Activated T-cell treated with anti-CD3 and anti-CD28 coated beads, Interleukin-2, amount 50 U/mL, for 48 hours (primary cell): ENCODE measurements at regions not wholly inside any gene's neighbourhood (a gene's known extent, or its start where the extent isn't known, plus 50 kb on each side); places are given as distances from the start of the nearest gene placed in this dataset.

Experiments
- DNase-seq, 2 experiments: peaks; one replicate each; pipeline ENCODE4 v3.0.0-alpha.2; 2020

DNA sequence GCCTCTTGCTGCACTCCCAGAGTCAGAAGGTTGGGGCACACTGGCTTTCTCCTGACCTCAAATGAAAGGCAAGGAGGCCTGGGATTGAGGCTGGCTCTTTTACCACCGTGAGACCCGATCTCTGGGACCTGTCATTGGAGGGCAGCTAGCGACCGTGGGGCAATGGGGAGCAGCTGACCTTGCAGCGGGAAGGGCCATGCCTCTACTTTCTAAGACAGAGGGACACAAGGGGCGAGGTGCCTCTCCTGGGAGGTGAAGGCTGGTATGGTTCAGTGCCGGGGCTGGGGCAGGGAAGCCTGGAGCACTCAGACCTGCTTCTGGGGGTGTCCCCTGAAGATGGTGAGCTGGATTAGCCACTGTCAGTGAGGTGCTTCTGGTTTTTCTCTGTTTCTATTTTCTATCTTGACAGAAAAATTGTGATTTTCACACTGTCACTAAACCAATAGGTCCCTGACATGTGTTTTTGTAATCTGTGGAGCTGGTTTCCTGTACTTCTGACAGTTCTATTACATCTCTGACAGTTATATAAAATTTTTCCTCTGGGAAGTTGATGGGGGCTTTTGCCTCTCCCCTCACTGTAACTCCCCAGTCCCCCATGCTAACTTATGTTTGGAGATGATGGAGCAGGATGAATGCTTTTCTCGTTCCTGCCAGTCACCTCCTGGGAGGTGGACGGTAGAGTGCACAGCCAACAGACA, 340.8 kb downstream of the RPS24 start:
- no peak for DNase-seq

GRCh38 chr10:78375854-78376785, 342.5 kb downstream of the RPS24 start:
- DNase-seq, result no peak

DNA sequence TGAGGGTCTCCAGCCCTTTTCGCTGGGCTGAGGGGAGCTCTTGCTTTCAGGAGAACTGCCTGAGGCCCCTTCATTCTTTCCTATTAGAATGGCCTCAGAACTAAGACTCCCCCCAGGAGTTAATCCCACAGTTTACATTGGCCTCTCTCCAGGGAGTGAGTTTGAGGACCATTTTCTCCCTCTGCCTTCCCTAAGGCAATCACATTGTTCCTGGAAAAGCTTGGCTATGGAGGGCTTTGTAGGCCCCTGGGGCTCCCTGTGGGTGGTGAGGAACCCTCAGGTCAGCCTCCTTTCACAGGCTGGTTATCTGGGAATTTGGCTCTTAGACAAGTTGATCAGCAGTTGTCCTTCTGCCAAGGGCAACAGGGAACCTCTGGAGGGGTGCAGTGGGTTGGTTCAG, 343.7 kb downstream of the RPS24 start:
- no peak for DNase-seq

GRCh38 chr10:78378192-78378591, 344.5 kb downstream of the RPS24 start:
- DNase-seq, result no peak

GRCh38 chr10:78381107-78381506, 347.4 kb downstream of the RPS24 start:
- DNase-seq, result no peak

- no peak for DNase-seq
These were observed 348.4 kb downstream of the RPS24 start for GRCh38 chr10:78382047-78382446.

DNA sequence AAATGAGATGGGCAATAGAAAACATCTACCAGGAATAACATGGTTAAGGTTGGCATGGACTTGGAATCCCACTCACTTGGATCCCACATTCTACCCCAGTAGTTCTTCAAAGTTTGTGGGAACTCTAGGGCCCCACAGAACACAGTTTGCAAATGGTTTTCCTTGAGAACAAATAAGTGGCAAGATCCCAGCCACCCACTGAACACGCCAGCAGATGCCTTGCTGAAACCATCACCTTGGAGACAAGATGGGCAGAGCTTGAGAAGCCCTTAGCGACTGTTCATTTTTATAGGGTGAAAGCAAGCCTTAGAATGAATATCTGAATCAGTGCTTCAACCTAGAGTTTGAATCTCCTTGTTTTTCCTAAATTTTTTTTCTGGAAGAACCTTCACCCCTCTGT, 349.1 kb downstream of the RPS24 start:
- DNase-seq, result no peak

DNA sequence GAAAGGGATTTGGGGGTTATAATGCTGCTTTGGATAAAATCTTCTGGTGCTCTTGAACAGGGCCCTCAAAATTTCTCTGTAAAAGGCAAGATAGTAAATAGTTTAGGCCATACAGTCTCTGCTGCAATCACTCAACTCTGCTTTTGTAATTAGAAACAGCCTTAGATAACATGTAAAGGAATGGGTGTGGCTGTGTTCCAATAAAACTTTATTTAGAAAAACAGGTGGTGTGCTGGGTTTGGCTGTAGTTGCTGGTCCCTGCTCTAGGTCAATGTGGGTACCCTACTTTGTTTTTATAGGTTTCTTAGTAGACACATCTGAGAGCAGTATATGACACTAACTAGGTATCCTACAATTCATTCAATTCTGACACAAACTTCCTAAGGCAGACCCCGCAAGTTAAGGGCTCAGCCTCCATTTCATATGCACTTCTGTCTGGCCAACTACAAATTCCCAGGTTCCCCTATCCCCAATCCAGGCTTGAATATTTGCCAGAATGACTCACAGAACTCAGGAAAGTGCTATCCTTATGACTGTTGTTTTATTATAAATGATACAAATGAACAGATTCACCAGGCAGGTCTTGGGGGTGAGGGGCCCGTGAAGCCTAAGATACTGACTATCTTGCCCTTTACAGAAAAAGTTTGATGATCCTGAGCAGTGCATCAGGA, 349.9 kb downstream of the RPS24 start:
- DNase-seq, result no peak

DNA sequence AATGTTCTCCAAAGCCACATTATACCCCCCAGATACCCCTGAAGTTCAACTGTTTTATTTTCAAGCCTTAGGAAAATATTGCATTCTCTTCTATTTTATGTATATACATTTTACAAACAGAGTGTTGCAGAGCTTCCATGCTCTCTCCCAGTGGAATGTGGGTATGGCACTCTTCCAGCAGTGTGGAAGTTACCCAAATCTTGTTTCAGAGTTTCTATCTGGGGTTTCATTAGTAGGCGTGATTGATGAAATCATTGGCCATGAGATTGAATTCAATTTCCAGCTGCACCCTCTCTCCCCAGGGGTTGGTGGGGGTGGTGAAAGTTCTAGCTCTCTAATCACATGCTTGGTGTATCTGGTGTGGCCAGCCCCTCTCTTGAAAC, 350.4 kb downstream of the RPS24 start:
- DNase-seq, result no peak

DNA sequence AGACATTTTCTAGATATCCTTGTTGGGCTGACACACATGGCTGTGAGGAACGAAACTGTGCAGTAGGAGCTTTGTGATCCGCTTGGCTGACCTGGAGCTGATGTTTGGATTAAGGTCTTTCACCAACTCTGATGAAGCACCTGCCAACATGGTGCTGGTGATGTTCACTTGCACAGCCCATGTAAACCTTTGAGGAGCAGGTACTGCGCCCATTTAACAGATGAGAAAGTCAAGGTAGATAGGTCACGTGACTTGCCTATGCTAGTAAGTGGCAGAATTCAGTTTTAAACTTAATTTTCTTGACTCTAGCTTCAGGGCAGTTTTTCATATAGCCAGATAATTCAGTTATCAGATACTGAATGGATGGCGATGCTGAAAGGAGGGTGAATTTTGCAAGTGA, 351.9 kb downstream of the RPS24 start:
- no peak for DNase-seq

DNA sequence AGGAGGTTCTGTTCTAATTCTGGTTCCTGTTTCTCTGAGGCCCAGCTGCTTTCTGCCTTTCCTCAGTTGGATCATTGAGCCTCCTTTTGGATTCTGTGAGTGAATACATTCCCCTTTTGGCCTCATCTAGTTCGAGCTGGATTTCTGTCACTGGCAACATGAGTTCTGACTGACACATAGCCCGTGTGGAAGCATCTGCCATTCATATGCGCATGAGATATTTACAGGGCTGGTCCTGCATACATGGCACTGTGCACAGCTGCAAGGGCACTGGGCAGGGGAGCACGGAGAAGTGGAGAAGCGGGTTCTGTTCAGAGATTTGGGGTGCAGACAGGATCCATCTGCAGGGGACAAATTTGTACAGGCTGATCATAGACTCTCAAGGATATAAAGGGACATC, 352.8 kb downstream of the RPS24 start:
- no peak for DNase-seq

- DNase-seq, result no peak
These were observed 354.8 kb downstream of the RPS24 start for GRCh38 chr10:78388331-78389050.

GRCh38 chr10:78389419-78389818, 355.8 kb downstream of the RPS24 start:
- DNase-seq, result no peak

GRCh38 chr10:78390051-78390450, 356.4 kb downstream of the RPS24 start:
- DNase-seq, result no peak

DNA sequence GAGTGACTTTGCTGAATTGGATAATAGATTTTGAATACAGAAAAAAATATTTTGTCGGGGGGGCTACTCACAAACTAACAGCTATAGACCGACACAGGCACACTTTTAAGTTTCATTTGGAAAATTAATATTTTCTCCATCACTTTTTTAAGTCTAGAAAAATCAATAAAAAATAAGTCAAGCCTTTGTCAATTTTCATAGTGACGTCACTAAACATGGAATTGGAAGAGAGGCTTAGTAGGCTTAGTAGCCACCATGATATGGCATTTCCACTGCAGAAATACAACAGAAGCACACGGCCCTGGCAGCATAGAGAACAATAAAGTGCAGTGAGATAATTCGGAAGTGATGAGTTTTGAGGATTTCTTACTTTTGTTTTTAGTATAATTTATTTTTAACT, 357.2 kb downstream of the RPS24 start:
- DNase-seq, result no peak

DNA sequence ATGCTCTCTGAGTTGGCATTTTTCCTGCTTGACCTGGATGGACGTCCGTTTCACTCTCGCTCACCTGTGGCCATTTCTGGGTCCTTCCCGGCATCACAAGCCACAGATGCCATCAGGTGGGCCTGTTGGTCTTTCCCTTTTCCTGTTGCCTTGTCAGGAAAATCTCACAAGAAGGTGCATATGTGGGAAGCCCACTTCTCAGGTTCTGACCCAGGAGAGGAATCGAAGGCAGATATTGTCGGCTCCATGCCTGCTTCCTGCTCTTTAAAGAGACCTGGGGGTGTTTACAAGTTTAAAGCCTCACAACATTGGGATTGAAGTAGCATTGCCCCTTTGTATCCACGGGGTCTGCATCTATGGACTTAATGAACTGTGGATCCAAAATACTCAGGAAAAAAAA, 357.9 kb downstream of the RPS24 start:
- DNase-seq, result no peak

GRCh38 chr10:78392197-78392596, 358.5 kb downstream of the RPS24 start:
- DNase-seq, result no peak

DNA sequence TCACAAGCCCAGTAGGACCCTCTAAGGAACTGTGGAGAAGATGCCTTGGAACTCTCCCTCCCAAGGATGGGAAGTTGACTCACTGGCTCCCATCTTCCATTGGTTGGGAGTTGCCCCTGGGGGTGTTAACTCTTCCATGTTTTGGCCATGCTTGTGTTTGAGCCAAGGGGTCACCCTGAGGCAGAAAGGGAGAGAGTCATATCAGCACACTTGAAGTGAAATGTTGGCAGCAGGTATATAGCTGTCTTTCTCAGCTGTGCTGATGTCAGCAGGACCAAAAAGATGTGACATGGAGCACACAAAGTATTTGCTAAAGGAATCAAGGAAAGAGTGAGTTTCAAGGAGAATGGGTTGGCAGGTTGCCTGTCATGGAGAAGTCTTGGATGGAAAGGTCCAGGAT, 359.4 kb downstream of the RPS24 start:
- DNase-seq, result no peak

- DNase-seq, result no peak
These were observed 360.4 kb downstream of the RPS24 start for GRCh38 chr10:78394047-78394446.

- DNase-seq, result no peak
These were observed 361.5 kb downstream of the RPS24 start for GRCh38 chr10:78395162-78395561.

DNA sequence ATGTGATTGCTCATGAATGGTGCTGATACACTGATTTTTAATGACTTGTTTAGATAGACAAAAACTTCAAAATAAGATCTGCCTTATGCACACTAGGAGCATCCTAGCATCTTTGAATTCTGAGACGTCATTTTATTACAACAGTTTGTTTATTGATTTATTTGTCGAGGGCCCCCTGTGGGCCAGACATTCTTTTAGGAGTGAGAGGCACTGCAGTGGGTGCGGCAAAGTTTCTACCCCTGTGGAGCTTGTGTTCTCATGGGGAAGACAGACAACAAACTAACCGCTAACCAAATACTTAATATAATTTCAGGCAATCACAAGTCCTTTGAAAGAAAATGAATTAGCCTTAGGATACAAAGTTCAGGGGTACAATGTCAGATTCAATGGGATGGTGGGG, 363.1 kb downstream of the RPS24 start:
- no peak for DNase-seq

DNA sequence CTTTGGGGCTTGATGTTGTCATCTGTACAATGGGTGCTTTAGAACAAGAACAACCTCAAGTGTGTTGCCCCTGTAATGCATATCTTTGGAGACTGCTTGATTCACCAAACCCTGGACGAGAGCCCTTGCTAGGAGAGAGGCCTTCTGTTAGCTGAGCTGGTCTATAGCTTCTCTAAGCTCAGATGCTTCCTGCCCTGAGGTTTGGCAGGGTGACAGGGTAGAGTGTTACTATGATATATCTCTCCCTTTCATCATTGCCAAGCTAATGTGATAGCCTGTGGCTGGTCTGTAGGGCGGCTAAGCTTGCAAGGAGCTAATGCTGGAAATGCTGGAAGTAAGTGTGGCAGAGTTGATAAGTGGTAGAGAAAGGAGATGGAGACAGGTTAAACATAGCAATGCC, 364.1 kb downstream of the RPS24 start:
- no peak for DNase-seq

DNA sequence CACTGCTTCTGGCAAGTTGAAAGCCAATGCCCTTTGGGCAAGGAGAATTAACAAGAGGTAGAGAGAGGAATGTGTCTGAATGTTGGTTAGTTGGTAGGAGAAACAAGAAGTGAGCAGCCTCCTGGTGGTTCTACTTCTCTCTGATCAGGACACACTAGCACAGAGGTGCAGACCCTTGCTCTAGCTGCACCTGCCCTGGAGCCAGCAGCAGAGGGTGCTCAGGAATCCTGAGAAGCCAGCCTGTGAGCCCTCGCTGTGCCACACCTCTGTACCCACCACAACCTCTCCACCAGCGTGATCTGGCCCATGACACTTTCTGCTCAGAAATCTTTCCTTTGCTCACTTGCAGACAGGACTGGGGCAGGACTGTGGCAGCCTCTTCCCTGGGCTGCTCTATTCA, 364.7 kb downstream of the RPS24 start:
- no peak for DNase-seq
